GM21526 (cell line): ENCODE measurements at regions not wholly inside any gene's neighbourhood (a gene's known extent, or its start where the extent isn't known, plus 50 kb on each side); places are given as distances from the start of the nearest gene placed in this dataset.

Experiments used
- ATAC-seq: cut with Tn5 transposase; IDR thresholded peaks from one replicate; pipeline ENCODE4 v1.9.1; 2021; ENCODE audit warnings: moderate library complexity; ENCODE audit not compliant: unreplicated experiment, low FRiP score

DNA sequence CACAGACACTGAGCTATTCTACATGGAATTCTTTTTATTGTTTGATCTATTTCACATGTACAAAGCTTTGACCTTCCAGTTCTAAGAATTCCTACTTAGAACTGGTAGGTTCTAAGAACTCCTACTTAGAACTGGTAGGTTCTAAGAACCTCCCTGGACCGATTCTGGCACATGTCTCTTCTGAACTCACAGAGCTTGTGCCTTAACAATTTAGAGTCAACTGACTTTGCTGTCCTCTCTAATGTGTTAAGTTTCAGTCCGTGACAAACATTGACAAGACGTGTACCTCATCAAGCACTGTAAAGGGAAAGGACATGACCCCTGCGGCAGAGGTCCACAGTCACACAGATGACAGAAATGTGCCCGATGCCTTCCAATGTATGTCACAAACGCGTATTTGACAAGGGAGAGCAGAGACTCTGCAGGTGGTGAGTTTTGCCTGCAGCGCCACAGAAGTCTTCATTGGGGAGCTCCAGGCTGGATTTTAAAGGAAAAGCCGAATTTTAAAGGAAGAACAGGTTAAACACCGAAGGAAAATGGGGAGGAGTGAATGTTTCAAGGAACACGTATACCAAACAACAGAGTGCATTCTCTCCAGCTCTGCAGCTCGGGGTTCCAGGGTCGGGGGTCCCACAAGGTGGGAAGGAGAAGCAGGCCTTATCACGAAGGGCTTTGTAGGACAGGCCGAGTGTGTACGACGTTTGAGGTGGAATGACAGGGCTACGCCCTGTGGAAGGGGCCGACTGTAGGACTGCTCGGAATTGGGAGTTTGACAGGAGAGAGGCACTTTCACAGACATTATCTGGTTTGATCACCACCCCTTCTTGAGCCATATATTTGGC, 161.1 kb upstream of the KLF14 start:
- ATAC-seq = no peak

DNA sequence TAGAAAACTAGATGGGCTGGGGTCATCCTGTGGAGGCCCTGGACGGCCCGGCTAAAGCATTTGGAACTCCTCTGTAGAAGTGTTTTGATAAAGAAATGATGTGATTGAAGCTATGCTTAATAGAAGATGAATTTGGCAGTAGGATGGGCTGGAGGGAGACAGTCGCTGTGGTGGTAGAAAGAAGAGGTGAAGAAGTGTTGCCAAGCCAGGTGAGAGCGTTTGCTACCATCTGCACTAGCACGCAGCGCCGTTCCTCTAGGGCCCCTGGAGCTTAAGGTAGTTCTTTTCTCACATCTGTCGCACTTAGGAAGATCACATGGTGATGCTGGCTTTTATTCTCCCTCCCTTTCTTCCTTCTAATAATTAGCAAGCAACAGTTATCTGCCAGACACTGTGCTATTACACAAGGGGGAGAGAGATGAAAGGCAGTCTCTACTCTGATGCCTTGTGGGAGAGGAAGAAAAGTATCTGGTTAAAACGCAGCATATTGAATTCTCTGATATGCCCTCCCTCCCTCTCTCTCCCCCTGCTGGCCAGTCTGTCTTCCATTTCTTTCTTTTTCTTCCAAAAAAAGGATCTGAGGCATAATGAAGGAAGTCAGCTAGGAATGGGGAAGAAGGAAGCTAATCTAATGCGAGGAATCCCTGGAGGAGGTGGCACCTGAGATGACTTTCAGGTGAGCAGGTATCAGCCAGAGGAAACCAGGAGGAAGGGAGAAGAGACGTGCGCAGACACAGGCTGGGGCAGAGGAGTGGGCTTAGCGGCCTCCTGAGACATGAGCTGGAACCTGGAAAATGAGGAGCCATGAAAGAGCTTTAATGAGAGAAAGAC, 162.3 kb upstream of the KLF14 start:
- no peak for ATAC-seq

DNA sequence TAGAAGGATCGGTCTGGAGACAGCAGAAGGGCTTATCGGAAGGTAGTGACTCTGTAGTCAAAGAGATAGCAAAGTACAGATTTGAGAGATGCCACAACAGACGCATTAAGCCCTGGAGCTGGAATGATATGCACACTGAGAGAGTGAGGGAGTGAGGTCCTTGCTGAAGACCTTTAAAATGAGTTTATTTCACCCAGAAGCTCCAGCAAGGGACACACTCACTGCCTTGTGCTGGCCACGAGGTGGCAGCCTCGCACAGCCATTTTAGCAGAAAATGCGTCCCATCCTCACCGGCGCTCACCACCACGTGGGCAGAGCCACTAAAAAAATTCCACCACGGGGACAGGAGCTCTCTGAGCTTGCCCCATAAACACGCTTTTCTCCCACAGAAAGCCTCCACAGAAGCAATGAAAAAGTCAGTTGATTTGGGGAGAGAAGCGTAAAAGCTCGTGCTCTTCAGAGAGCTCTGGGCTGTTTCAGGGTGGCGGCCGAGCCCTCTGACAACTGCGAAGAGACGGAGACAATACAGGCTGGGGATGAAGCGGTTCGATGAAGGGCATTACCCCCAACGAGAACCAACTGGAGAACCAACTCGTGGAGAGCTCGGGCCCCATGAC, 163.0 kb upstream of the KLF14 start:
- ATAC-seq = no peak

DNA sequence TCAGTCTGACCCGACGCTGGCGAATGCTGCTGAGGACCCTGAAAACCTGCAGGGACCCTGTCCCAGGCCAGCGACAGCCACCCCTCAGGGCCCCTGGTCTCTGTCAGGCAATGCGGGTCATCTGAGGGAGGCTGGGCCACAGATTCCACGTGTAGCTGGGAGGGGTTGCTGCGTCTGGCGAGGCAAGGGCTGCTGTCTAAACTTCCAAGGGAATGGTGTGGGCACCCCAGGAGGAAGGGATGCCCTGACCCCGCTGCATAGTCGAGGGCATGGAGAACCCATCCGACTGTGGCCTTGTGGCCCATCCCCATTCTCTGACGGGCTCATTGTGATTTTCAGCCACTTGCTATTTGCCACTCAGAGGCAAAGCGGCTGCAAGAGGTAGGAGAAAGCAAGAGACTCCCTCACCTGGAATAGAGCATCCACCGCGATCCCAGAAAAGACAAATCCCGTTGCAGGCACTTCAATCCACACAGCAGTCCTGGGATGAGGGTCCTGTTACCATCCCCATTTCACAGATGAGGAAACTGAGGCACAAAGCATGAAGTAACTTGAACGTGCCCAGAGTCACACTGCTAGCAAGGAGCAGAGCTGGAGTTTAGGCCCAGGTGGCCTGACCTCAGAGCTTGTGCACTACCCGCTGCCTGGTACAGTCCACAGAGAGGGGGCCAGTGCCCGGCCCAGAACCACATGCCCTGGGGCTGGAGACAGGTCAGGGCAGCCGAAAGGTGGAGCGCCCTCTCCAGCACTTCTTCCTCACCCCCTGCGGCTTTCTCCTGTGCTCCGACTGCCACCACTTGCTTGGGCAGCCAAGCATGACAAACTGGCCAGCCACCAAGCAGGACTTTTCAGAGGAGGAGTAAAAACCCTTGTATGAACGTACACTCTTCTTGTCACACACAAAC, 163.8 kb upstream of the KLF14 start:
- no peak for ATAC-seq

DNA sequence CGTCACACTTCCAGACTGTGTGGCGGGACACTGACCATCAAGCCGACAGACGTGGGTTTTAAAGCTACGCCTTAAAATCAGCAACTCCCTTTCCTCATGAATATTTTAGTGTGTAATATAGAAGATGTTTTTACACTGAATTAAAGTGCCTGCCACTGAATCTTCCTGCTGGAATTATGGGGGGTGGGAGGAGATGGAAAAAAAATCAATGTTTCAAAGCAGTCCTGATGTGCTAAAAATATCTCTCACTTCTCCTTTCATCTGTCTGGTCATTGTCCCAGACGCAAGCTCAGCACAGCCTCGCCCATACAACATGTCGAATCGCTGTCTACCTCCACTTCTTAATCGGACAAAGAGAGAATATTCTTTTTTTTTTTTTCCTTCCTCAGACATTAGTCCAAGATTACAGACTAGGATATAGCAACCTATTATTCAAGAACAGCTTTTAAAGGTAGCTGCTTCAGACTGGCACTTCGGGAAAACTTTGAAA, 165.1 kb upstream of the KLF14 start:
- ATAC-seq = no peak

DNA sequence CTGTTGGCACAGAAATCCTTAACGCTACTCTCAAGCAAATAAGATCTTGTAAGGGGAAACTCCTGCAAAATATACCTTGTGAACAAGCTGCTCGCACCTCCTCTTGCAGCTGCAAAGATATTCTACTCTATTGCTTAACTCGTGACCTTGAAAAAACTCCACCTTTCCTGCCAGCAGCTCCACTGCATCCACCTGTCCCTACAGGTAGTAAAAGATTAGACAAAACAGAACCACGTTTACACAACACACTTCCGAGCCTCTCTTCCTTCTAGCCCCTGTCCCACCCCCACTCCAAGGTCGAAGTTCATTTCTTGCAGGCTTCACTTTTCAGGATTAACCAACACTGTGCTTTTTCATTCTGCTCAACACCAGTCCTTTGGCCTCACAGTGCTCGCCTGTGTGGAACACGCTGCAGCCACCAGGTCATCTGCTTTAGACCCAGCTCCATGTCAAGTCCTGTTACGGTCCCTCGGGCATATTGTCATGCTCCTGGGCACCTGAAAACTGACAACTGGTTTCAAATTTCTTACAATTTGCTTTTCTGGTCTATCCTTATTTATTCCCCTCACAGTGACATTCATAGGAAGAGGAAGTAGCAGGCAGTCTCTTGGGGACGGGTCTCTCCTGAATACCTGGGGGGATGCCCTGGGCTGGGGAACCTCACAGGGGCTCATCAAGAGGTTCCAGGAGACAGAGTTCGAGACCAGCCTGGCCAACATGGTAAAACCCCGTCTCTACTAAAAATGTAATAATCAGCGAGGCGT, 165.8 kb upstream of the KLF14 start:
- ATAC-seq = no peak

DNA sequence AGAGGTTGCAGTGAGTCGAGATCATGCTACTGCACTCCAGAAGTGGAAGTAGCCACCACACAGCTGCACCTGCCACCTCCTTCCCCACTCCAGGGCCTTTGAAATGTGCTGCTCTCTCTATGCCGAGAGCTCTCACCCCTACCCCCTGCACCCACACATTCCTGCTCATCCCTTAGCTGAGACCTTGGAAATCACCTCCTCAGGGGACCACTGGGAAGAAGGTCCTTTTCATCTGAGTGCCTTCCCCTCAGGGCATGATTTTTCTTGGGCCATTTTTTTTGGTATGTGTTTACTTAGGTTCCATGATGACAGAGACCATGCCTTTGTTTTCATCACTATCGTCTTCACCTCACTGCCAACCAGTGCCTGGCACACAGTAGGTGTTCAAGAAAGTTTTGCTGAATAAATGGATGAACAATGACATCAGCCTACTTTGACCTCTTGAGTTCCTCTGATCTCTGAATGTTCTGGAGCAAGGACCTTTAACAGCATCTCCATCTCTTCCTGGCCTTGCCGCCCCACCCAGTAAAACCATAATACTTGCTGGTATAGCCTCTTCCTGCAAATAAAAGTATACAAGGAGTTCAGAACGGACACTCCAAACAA, 166.6 kb upstream of the KLF14 start:
- ATAC-seq = no peak

DNA sequence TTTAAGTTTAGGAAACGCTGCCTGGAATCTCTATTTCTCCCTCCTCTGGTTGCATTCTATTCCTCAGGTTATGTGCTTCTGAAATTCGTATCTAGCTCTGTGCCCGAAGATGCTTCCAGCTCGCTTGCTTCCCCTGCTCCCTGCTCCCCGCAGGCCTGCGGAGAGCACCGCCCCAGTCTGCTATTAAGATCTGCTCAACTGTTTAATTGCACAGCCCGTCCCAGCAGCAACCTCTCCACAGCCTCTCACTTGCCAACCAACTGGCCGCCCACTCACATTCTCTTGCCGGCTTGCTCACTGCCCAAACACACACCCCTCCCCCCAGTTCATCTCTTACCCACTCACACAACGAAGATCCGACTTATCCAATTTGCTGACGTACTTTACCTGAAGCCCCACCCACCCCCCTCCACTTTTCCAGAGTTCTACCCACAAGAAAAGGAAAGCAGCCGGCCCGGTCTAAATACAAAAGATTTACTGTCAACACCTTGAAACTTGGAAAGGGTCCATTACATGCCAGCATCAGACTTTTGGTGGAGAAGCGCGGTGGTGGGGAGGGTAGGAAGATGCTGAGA, 167.3 kb upstream of the KLF14 start:
- no peak for ATAC-seq

DNA sequence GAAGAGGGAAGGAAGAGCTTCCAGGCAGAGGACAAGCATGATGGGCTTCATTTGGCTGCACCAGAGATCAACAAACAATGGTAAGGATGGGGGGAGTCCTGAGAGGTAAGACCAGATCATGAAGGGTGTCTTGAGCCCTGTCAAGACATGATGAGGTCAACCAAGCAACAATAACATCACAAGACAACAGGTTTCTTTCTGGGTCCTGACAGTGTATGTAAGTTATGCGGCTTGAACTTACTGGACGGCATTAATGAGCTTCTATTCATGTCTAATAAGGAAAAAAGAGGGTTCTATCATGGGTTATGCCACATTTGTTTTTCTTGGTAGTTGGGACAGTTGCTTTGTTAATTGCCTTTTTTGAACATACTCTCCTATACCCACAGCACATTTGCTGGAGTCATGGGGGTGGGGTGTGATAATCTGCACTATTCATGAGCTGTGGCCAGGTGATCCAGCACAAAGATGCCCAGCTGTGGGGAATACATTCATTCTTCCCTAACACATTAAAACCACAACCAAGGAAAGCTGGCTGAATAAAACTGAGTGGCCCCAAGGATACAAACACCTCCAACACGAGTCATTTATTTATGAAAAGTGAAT, 168.8 kb upstream of the KLF14 start:
- ATAC-seq = no peak

DNA sequence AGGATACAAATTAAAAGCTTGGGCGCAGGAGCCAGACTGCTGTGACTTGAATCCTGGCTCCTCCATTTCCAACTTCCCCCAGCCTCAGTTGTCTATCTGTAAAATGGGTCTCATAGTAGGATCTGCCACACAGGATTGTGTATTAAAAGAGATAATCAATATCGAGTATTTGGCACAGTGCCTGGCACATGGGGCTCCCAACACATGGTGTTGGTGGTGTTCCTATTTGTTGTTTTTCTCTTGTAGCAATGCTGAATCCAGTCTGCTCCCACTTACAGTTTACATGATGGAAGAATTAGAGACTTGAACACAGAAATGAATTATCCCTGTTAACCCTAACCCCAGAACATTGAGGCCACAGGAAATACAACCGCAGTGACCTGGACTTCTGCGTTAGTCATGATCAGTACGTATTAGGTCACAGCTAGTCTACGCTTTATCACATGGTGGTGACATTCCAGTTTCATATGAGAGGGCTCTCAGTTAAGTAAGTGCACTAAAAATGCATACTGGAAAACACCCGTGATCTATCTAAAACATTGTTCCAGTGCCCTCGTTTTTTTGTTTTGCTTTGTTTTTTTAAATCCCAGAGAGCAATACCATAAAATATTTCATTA, 169.5 kb upstream of the KLF14 start:
- ATAC-seq = no peak

DNA sequence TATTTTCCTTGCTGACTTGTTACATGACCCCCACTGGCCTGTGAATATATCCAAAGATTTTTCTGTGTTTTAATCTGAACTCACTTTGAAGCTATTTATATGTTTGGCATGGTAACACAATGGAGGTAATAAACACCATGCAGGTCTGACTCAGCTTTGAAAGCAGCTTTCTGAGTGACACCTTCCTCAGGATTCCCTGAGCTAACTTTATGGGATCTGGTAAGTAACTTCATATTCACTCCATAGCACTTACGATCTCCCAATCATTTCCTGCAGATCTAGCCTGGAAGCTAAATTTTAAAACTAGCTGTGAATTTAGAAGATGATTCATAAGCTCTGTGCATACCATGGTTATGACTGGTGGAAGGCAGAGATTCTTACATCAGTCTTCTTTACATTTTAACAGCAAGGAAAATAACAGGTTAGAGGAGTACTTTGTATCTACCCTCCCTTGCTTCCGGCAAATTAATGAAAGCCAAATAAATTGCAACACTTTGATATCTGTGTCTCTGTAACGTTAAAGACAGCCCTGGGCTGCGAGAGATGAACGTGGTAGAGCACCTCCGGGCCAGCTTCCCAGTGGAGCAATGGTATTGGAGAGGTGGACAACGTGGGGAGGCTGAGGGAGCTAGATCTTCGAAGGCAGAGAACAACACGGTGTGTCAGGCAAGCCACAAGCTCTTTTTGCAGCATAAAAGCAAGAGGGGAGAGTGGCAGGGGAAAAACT, 170.2 kb upstream of the KLF14 start:
- ATAC-seq = no peak

DNA sequence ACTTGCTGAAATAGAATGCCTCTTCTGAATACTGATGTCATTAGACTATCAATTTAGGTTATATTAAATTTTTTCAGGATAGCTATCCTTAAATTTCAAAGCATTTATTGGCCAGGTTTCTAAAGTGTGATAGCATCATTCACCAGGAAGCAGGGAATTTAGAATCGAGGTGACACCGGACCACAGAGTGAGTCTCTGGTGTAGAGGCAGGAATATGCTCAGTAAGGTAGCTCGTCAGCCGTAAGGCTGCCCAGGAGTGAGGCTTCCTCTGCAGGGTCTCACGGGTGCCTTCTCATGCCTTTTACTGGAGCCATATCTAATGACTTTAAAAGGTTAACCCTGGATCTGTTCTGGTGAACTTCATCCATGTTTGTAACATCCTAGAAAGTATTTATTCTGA, 170.8 kb upstream of the KLF14 start:
- no peak for ATAC-seq

DNA sequence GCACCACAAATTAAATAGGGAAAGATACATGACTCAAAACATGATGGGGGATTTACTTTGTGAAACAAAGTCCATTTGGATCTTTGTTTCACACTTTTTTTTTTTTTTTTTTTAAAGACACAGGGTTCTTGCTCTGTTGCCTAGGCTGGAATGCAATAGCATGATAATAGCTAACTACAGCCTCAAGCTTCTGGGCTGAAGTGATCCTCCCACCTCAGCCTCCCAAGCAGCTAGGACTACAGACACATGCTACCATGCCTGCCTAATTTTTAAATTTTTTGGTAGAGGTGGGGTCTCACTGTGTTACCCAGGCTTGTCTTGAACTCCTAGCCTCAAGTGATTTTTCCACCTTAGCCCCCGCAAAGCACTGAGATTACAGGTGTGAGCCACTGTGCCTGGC, 172.6 kb upstream of the KLF14 start:
- ATAC-seq = no peak

DNA sequence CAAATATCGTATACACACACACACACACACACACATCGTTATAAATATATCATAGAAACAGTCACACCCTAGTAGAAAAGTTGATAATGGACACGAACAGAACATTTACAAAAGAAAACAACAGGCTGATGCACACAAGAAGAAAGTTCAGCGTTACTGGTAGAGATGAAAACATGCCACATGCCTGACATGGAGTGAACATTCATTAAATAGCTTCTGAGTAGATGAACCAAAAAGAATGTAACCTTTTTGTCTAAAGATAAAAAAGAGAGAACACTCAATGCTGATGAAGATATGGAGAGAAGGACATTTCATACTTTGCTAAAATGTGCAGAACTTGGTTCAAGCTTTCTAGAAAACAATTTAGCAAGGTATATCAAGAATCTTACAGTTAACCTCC, 173.4 kb upstream of the KLF14 start:
- no peak for ATAC-seq

DNA sequence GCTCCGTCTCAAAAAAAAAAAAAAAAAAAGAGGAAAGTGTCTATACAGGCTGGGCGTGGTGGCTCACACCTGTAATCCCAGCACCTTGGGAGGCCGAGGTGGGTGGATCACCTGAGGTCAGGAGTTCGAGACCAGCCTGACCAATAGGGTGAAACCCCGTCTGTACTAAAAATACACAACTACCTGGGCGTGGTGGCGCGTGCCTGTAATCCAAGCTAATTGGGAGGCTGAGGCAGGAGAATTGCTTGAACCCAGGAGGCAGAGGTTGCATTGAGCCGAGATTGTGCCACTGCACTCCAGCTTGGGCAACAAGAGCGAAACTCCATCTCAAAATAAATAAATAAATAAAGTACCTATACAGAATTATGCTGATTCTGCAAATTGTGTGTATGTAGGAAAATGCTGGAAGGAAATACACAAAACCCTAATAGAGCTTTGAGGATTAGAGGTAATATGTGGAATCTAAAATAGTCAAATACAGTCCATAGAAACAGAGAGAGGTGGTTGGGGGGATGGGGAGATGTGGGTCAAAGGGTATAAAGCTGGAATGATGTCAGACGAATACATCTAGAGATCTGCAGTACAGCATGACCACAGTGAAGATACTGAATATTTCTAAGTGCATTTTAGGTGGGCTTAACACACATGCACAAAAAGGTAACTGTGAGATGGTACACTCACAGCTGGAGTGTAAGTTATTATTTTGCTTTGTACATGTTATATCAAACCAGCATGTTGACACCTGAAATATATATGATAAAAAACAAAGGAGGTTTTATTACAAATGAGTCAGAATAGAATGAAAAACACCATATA, 174.5 kb upstream of the KLF14 start:
- no peak for ATAC-seq

DNA sequence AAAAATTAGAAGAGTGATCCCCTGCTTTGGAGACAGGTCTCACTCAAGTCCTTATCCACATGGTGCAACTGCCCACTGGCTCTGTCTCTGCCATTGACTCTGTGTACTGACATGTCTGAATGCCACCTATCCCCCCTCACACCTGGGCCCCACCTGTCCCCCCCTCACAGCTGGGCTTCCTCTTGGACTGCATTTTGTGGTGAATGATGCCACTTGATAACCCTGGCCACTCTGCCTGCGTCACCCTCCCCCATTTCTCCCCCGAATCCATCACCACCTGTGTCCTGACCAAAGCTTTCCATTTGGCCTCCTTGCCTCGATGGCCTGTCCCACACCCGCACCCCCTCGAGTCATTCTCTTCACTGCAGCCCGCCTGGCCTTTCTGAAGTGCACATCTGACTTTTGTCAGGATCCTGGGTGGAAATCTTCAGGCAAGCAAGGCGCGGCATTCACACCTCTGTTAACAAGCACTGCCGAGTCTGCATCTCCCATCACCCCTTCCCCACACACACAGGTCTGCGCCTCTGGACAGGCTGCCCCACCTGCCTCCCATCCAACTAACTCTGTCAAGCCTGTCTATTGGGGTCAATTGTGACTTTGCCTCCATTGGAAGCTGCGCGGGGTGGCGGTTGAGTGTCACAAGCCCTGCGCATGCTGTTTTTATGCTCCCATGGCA, 175.3 kb upstream of the KLF14 start:
- ATAC-seq = no peak
